ENCODE measurements at regions not wholly inside any gene's neighbourhood (a gene's known extent, or its start where the extent isn't known, plus 50 kb on each side); places are given as distances from the start of the nearest gene placed in this dataset.

GRCh38 chr17:73972056-73972455, 231.4 kb upstream of the RPL38 start:
- H3K9me3 ChIP-seq (ENCODE audit: low read length), result no peaks in the 10 kb centered on the region
- H3K4me3 ChIP-seq (ENCODE audit: low read length), result no peak overlapping the region
- no peaks in the 10 kb centered on the region for H3K36me3 ChIP-seq (ENCODE audit: insufficient read depth, low read length)
- H3K4me1 ChIP-seq (ENCODE audit: insufficient read depth, low read length), result no peaks in the 10 kb centered on the region
- H2AFZ ChIP-seq (ENCODE audit: low read depth, low read length), result no peak overlapping the region
- H3K27me3 ChIP-seq (ENCODE audit: insufficient read depth, low read length), result no peaks in the 10 kb centered on the region

GRCh38 chr17:73972901-73973300, 230.6 kb upstream of the RPL38 start:
- no peak overlapping the region for H3K4me3 ChIP-seq (ENCODE audit: low read length)
- H3K27me3 ChIP-seq (ENCODE audit: insufficient read depth, low read length), result peaks cover 2% of the 10 kb centered on the region
- H3K36me3 ChIP-seq (ENCODE audit: insufficient read depth, low read length), result no peaks in the 10 kb centered on the region
- no peaks in the 10 kb centered on the region for H3K9me3 ChIP-seq (ENCODE audit: low read length)
- H3K4me1 ChIP-seq (ENCODE audit: insufficient read depth, low read length), result no peaks in the 10 kb centered on the region
- no peak overlapping the region for H2AFZ ChIP-seq (ENCODE audit: low read depth, low read length)

GRCh38 chr17:73973586-73974409, 229.7 kb upstream of the RPL38 start:
- Histone ChIP-seq H2AFZ (ENCODE audit: low read depth, low read length) (no peak overlapping the region), H3K4me1 (ENCODE audit: insufficient read depth, low read length) (no peaks in the 10 kb centered on the region), H3K27me3 (ENCODE audit: insufficient read depth, low read length) (peaks cover 2% of the 10 kb centered on the region), H3K4me3 (ENCODE audit: low read length) (no peak overlapping the region), H3K9me3 (ENCODE audit: low read length) (no peaks in the 10 kb centered on the region), H3K36me3 (ENCODE audit: insufficient read depth, low read length) (no peaks in the 10 kb centered on the region)

GRCh38 chr17:73974536-73974935, 228.9 kb upstream of the RPL38 start:
- Histone ChIP-seq H3K9me3 (ENCODE audit: low read length) (no peaks in the 10 kb centered on the region), H3K27me3 (ENCODE audit: insufficient read depth, low read length) (peaks cover 2% of the 10 kb centered on the region), H2AFZ (ENCODE audit: low read depth, low read length) (no peak overlapping the region), H3K4me3 (ENCODE audit: low read length) (no peak overlapping the region), H3K36me3 (ENCODE audit: insufficient read depth, low read length) (no peaks in the 10 kb centered on the region), H3K4me1 (ENCODE audit: insufficient read depth, low read length) (no peaks in the 10 kb centered on the region)

GRCh38 chr17:73976147-73976546, 227.3 kb upstream of the RPL38 start:
- Histone ChIP-seq H3K4me3 (ENCODE audit: low read length) (no peak overlapping the region), H2AFZ (ENCODE audit: low read depth, low read length) (no peak overlapping the region), H3K4me1 (ENCODE audit: insufficient read depth, low read length) (no peaks in the 10 kb centered on the region)

GRCh38 chr17:73976676-73977521, 226.6 kb upstream of the RPL38 start:
- Histone ChIP-seq H3K9me3 (ENCODE audit: low read length) (no peaks in the 10 kb centered on the region), H3K4me3 (ENCODE audit: low read length) (no peak overlapping the region), H3K4me1 (ENCODE audit: insufficient read depth, low read length) (no peaks in the 10 kb centered on the region), H3K27me3 (ENCODE audit: insufficient read depth, low read length) (peaks cover 12% of the 10 kb centered on the region), H3K36me3 (ENCODE audit: insufficient read depth, low read length) (no peaks in the 10 kb centered on the region), H2AFZ (ENCODE audit: low read depth, low read length) (no peak overlapping the region)

More at GRCh38 chr17:73976147-73976546, 227.3 kb upstream of the RPL38 start:
- Histone ChIP-seq H3K36me3 (ENCODE audit: insufficient read depth, low read length) (no peaks in the 10 kb centered on the region), H3K27me3 (ENCODE audit: insufficient read depth, low read length) (peaks cover 12% of the 10 kb centered on the region), H3K9me3 (ENCODE audit: low read length) (no peaks in the 10 kb centered on the region)

- no peaks in the 10 kb centered on the region for H3K36me3 ChIP-seq (ENCODE audit: insufficient read depth, low read length)
- H3K4me1 ChIP-seq (ENCODE audit: insufficient read depth, low read length), result no peaks in the 10 kb centered on the region
- no peak overlapping the region for H2AFZ ChIP-seq (ENCODE audit: low read depth, low read length)
- H3K27me3 ChIP-seq (ENCODE audit: insufficient read depth, low read length), result peaks cover 16% of the 10 kb centered on the region
- H3K4me3 ChIP-seq (ENCODE audit: low read length), result no peak overlapping the region
- H3K9me3 ChIP-seq (ENCODE audit: low read length), result no peaks in the 10 kb centered on the region
Observed at GRCh38 chr17:73980517-73980916, 223.0 kb upstream of the RPL38 start.

- Histone ChIP-seq H3K4me3 (ENCODE audit: low read length) (no peak overlapping the region), H3K36me3 (ENCODE audit: insufficient read depth, low read length) (no peaks in the 10 kb centered on the region), H3K9me3 (ENCODE audit: low read length) (no peaks in the 10 kb centered on the region), H3K27me3 (ENCODE audit: insufficient read depth, low read length) (peaks cover 14% of the 10 kb centered on the region), H3K4me1 (ENCODE audit: insufficient read depth, low read length) (no peaks in the 10 kb centered on the region), H2AFZ (ENCODE audit: low read depth, low read length) (no peak overlapping the region)
Observed at GRCh38 chr17:73982871-73983270, 220.6 kb upstream of the RPL38 start.

- Histone ChIP-seq H3K4me1 (ENCODE audit: insufficient read depth, low read length) (no peaks in the 10 kb centered on the region), H3K4me3 (ENCODE audit: low read length) (no peak overlapping the region), H3K27me3 (ENCODE audit: insufficient read depth, low read length) (peaks cover 14% of the 10 kb centered on the region), H3K36me3 (ENCODE audit: insufficient read depth, low read length) (no peaks in the 10 kb centered on the region), H2AFZ (ENCODE audit: low read depth, low read length) (no peak overlapping the region), H3K9me3 (ENCODE audit: low read length) (no peaks in the 10 kb centered on the region)
Observed at GRCh38 chr17:73983621-73984400, 219.7 kb upstream of the RPL38 start.

GRCh38 chr17:73984941-73985340, 218.5 kb upstream of the RPL38 start:
- Histone ChIP-seq H3K4me1 (ENCODE audit: insufficient read depth, low read length) (no peaks in the 10 kb centered on the region), H2AFZ (ENCODE audit: low read depth, low read length) (no peak overlapping the region), H3K4me3 (ENCODE audit: low read length) (no peak overlapping the region), H3K9me3 (ENCODE audit: low read length) (no peaks in the 10 kb centered on the region), H3K27me3 (ENCODE audit: insufficient read depth, low read length) (peaks cover 11% of the 10 kb centered on the region), H3K36me3 (ENCODE audit: insufficient read depth, low read length) (no peaks in the 10 kb centered on the region)

- Histone ChIP-seq H2AFZ (ENCODE audit: low read depth, low read length) (no peak overlapping the region), H3K27me3 (ENCODE audit: insufficient read depth, low read length) (peaks cover 8% of the 10 kb centered on the region), H3K4me3 (ENCODE audit: low read length) (no peak overlapping the region), H3K36me3 (ENCODE audit: insufficient read depth, low read length) (no peaks in the 10 kb centered on the region), H3K4me1 (ENCODE audit: insufficient read depth, low read length) (no peaks in the 10 kb centered on the region), H3K9me3 (ENCODE audit: low read length) (no peaks in the 10 kb centered on the region)
Observed at GRCh38 chr17:73985466-73986015, 217.9 kb upstream of the RPL38 start.

- H3K36me3 ChIP-seq (ENCODE audit: insufficient read depth, low read length), result no peaks in the 10 kb centered on the region
- H3K4me1 ChIP-seq (ENCODE audit: insufficient read depth, low read length), result no peaks in the 10 kb centered on the region
- no peaks in the 10 kb centered on the region for H3K9me3 ChIP-seq (ENCODE audit: low read length)
- H2AFZ ChIP-seq (ENCODE audit: low read depth, low read length), result no peak overlapping the region
- no peak overlapping the region for H3K4me3 ChIP-seq (ENCODE audit: low read length)
- H3K27me3 ChIP-seq (ENCODE audit: insufficient read depth, low read length), result peaks cover 5% of the 10 kb centered on the region
Observed at GRCh38 chr17:73986641-73987177, 216.8 kb upstream of the RPL38 start.
